GM21576 (cell line): ENCODE measurements at regions not wholly inside any gene's neighbourhood (a gene's known extent, or its start where the extent isn't known, plus 50 kb on each side); places are given as distances from the start of the nearest gene placed in this dataset.

ENCODE experiments used
- ATAC-seq: cut with Tn5 transposase; IDR thresholded peaks from one replicate; pipeline ENCODE4 v1.9.1; 2021; ENCODE audit warnings: mild to moderate bottlenecking, moderate library complexity; ENCODE audit not compliant: unreplicated experiment

DNA sequence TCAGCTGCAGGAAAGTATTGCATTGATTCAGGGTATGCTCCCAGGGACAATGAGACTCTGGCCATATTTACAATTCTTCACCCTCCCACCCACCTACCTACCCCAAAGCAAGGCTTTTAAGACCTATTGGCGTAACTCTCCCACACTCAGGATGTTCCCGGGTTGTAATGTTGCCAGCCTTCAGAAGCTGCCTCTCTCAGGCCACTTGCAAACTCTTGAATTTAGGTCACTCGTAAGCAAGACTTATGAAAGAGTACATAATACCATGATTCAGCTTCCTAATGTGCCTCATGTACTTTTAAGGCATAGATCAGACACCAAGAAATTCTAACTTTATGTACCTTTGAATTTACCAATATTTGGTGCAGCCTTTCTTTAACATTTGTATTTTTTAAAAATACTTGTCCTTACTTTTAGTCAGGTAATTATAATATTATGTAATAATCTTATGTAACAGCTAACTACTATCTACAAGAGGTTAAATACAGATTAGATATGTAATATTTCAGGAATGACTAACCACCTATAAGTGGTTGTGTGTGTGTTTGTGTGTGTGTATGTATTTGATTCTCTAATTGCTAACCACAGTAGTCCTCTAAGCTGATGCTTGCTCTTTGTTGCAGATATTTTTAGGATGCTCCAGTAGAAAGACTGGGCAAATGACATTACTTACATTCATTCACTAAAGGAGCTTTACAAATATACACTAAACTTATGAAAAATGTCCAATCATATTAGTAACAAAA is 630.5 kb upstream of the MEF2C start:
- no peak for ATAC-seq

- ATAC-seq = no peak
Observed at GRCh38 chr5:89504051-89504450, 621.1 kb upstream of the MEF2C start.

GRCh38 chr5:89499787-89500186 is 616.8 kb upstream of the MEF2C start:
- no peak for ATAC-seq

DNA sequence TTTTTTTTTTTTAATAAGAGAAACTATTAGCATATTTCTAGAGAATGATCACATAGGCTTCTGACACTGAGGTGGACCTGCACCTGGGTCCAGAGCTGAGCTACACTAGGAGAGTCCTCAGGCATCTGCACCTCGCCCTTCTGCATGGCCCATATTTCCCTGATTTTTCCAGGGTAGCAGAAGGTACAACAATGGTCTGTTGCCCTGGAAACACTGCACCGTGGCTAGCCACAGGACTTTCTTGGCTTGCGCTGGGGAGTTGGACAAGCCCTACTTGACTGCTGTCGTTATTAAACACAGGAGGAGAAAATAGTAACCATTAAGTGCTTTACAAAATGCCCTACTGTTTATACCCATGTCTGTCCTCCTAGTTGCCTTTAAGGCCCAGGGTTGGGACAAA is 615.7 kb upstream of the MEF2C start:
- no peak for ATAC-seq

DNA sequence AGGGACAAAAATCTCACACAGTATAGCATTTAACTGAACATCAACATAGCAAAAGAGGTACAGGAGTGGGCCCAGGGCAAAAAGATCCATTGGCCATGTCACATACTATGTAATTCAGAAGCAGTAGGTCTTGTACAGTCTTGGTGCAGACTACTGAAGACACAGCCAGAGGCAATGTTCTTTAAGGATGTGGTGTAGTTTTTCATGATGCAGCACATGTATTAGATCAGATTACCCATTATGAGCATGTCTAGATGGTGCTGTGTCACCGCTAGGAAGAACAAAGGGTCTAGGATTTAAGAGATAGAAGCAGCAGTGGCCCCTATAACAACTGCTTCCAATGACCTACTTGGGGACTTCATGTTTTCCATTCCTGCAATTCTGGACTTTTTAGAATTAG is 610.4 kb upstream of the MEF2C start:
- no peak for ATAC-seq

- ATAC-seq = no peak
Observed at GRCh38 chr5:89484962-89485361, 602.0 kb upstream of the MEF2C start.

GRCh38 chr5:89480406-89481007 is 597.5 kb upstream of the MEF2C start:
- no peak for ATAC-seq

DNA sequence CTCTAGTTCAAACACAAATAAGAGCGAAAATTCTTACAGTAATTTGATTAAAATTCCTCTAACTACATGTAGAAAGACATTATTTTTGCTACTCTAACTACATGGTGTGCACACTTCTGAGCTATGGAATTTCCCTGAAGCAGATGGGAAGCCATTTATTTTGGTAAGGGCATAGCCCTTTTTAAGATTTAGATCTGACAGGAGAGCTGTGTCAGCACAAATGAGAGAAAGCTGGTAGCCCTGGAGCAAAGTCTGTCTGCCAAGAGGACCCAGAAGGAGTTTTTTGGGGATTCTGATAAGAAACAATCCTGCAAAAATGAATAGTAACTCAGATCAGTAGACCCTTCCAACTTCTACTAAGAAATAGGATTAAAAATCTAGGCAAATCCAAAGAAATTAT is 595.9 kb upstream of the MEF2C start:
- no peak for ATAC-seq

GRCh38 chr5:89473196-89473595 is 590.2 kb upstream of the MEF2C start:
- no peak for ATAC-seq

- ATAC-seq = no peak
Observed at GRCh38 chr5:89471541-89471940, 588.6 kb upstream of the MEF2C start.

- no peak for ATAC-seq
Observed at GRCh38 chr5:89471115-89471514, 588.1 kb upstream of the MEF2C start.

GRCh38 chr5:89470658-89471057 is 587.7 kb upstream of the MEF2C start:
- no peak for ATAC-seq

- ATAC-seq = no peak
Observed at GRCh38 chr5:89458332-89458656, 575.3 kb upstream of the MEF2C start.

GRCh38 chr5:89457411-89458331 is 574.7 kb upstream of the MEF2C start:
- no peak for ATAC-seq

DNA sequence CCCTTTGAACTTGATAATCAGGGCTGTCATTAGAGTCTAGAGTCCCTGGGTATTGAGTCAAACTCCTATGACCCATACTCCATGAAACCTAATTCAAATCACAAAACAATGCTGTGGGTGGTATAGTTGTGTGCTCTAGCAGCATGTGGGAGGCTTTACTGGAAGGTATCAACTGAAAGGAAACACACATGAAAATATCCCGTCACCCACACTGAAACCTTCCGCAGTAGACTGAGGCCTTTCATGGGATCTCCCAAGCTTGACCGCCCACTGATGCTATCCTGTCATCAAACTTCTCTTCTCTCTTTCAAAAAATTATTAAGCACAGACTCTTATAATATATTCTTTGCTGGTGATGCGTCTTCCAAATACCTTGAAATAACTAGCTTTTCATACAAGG is 569.1 kb upstream of the MEF2C start:
- no peak for ATAC-seq

GRCh38 chr5:89451263-89451662 is 568.3 kb upstream of the MEF2C start:
- ATAC-seq = no peak

GRCh38 chr5:89450149-89450538 is 567.2 kb upstream of the MEF2C start:
- ATAC-seq = no peak

GRCh38 chr5:89449392-89450148 is 566.6 kb upstream of the MEF2C start:
- no peak for ATAC-seq

- no peak for ATAC-seq
Observed at GRCh38 chr5:89447027-89447426, 564.0 kb upstream of the MEF2C start.

DNA sequence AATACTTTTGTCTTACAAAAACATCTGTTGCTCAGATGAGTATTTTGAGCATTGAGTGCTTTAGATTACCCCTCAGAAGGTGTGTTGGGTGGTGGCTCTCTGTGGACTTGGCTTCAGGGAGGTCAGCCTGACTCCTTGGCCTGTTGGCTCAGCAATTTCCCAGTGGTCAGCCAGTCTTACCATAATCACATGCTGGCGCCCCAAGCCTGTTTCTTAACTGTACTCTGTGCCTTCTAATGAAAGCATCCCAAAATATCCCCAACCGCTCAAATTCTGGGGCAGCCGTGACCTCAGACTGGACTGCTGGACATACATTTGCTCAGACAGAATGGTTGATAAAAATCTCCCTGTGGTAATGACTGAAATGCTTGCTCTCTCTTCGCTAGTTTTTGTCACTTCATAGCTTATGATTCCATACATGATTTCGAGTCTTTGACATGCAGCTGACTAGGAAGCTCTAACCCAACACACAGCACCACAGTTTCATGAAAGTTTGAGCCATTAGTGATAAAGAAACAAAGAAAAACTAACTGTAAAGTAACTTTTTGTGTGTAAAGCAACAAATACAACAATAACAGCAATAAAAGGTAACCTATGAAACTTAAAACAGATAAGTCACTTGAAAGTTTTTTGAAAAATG is 562.2 kb upstream of the MEF2C start:
- no peak for ATAC-seq

- no peak for ATAC-seq
Observed at GRCh38 chr5:89444088-89444487, 561.1 kb upstream of the MEF2C start.
